Liver (tissue), 8 donors: ENCODE measurements at regions not wholly inside any gene's neighbourhood (a gene's known extent, or its start where the extent isn't known, plus 50 kb on each side); places are given as distances from the start of the nearest gene placed in this dataset.

Experiments used
- DNase-seq: peaks from one replicate; pipeline ENCODE4 v3.0.0-alpha.2; 2017; ENCODE audit warnings: low spot score
- H3K27ac ChIP-seq, 2 donors: one replicate each; pipeline ENCODE4 v1.7.0; 2013; ENCODE audit warnings: inconsistent platforms in 2 of 2, low read length in 2 of 2, control low read depth in 1 of 2, low read depth in 1 of 2, mild to moderate bottlenecking in 1 of 2
- H3K27me3 ChIP-seq, 4 donors: one replicate each; pipeline versions ENCODE4 v1.6.1 to v1.7.0; 2013; ENCODE audit warnings: low read length in 3 of 4, inconsistent platforms in 1 of 4, mild to moderate bottlenecking in 1 of 4, moderate library complexity in 1 of 4; ENCODE audit not compliant: control insufficient read depth in 4 of 4, insufficient read depth in 4 of 4
- H3K36me3 ChIP-seq, 4 donors: one replicate each; pipeline versions ENCODE4 v1.6.1 to v1.7.0; 2013; ENCODE audit warnings: low read length in 3 of 4, mild to moderate bottlenecking in 3 of 4, low read depth in 1 of 4, moderate library complexity in 1 of 4; ENCODE audit not compliant: control insufficient read depth in 4 of 4, insufficient read depth in 3 of 4
- H3K4me1 ChIP-seq, 4 donors: one replicate each; pipeline versions ENCODE4 v1.6.1 to v1.7.0; 2013; ENCODE audit warnings: low read length in 3 of 4, mild to moderate bottlenecking in 3 of 4, moderate library complexity in 1 of 4; ENCODE audit not compliant: control insufficient read depth in 4 of 4, insufficient read depth in 4 of 4
- H3K4me3 ChIP-seq, 3 donors: one replicate each; pipeline versions ENCODE4 v1.6.1 to v1.7.0; 2013; ENCODE audit warnings: low read length in 3 of 3, control low read depth in 1 of 3, low read depth in 1 of 3, mild to moderate bottlenecking in 1 of 3
- H3K9ac ChIP-seq, 2 donors: one replicate each; pipeline ENCODE4 v1.7.0; 2013; ENCODE audit warnings: low read length in 2 of 2, mild to moderate bottlenecking in 2 of 2, moderate library complexity in 2 of 2, control low read depth in 1 of 2, low read depth in 1 of 2
- H3K9me3 ChIP-seq, 4 donors: one replicate each; pipeline versions ENCODE4 v1.6.1 to v1.7.0; 2013; ENCODE audit warnings: low read length in 3 of 4; ENCODE audit not compliant: control insufficient read depth in 4 of 4
- CTCF ChIP-seq: fragments of 150-350 bp; IDR thresholded peaks from 2 replicates; pipeline ENCODE4 v1.5.1; 2017; ENCODE audit warnings: improper control_type of control experiment, low read depth, low read length; ENCODE audit not compliant: missing input control
- EGR1 ChIP-seq, 2 donors: IDR thresholded peaks; 2 replicates each; pipeline ENCODE4 v1.6.1; 2016 to 2018; ENCODE audit warnings: antibody characterized with exemption in 2 of 2, low read depth in 2 of 2
- FOXA1 ChIP-seq: IDR thresholded peaks from 2 replicates; pipeline ENCODE4 v1.6.1; 2016; ENCODE audit warnings: antibody characterized with exemption
- GABPA ChIP-seq, 2 donors: IDR thresholded peaks in 1 of 2; conservative IDR thresholded peaks in 1 of 2; 2 replicates each; pipeline ENCODE4 v1.6.1; 2016; ENCODE audit warnings: antibody characterized with exemption in 2 of 2, mild to moderate bottlenecking in 1 of 2, moderate library complexity in 1 of 2
- HNF4A ChIP-seq, 2 donors: conservative IDR thresholded peaks; 2 replicates each; pipeline ENCODE4 v1.6.1; 2016; ENCODE audit warnings: antibody characterized with exemption in 2 of 2, mild to moderate bottlenecking in 2 of 2
- JUND ChIP-seq, 2 donors: IDR thresholded peaks; 2 replicates each; pipeline ENCODE4 v1.6.1; 2016; ENCODE audit warnings: antibody characterized with exemption in 2 of 2
- NR2F2 ChIP-seq: IDR thresholded peaks from 2 replicates; pipeline ENCODE4 v1.6.1; 2016; ENCODE audit warnings: antibody characterized with exemption
- RAD21 ChIP-seq, 2 donors: IDR thresholded peaks; 2 replicates each; pipeline ENCODE4 v1.6.1; 2016; ENCODE audit warnings: antibody characterized with exemption in 2 of 2, mild to moderate bottlenecking in 2 of 2
- REST ChIP-seq: IDR thresholded peaks from 2 replicates; pipeline ENCODE4 v1.6.1; 2016; ENCODE audit warnings: antibody characterized with exemption, mild to moderate bottlenecking
- RXRA ChIP-seq, 2 donors: IDR thresholded peaks; 2 replicates each; pipeline ENCODE4 v1.6.1; 2017 to 2018; ENCODE audit warnings: antibody characterized with exemption in 2 of 2, mild to moderate bottlenecking in 1 of 2
- WGBS: extraction: QIAGEN DNeasy Blood & Tissue Kit; methylation state at CpG from one replicate; pipeline ENCODE4 v1.1.7; 2013; 5-methylcytosine and 5-hydroxymethylcytosine counted together
- TF ChIP-seq, protein P1 (sequence below): IDR thresholded peaks from 2 replicates; pipeline ENCODE4 v1.6.1; 2016; ENCODE audit warnings: antibody characterized with exemption
- TF ChIP-seq, protein P2 (sequence below): IDR thresholded peaks from 2 replicates; pipeline ENCODE4 v1.6.1; 2016; ENCODE audit warnings: antibody characterized with exemption
- donor health status: healthy.
- donor health status: healthy.
- donor health status: healthy.
- donor health status: healthy.
- donor health status: healthy.

DNA sequence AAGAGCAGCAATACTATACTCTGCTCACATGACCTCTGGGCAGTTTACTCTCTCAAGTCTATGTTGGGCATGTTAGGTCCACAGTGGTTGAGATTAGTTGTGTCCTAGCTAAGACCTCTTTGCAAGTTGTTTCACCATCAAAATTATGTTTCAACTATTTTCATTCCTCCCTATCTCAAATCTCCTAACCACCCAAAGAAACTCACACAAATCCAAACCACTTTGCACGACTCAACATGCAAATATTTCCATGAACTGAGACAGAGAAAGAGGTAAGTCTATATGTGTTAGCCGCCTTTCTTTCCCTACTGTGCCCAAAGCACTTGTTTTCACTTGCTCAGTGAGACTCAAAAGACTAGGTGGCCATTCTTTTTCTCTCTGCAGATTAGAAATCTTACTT is 546.8 kb downstream of the TNS1 start:
- Histone ChIP-seq H3K36me3 (no peaks in the 10 kb centered on the region), H3K27ac (no peak overlapping the region), H3K27me3 (no peaks in the 10 kb centered on the region), H3K4me3 (no peak overlapping the region), H3K4me1 (no peaks in the 10 kb centered on the region), H3K9ac (no peak overlapping the region), H3K9me3 (no peaks in the 10 kb centered on the region)
- 82% methylated on average over 2 of the region's 2 CpGs for WGBS
- no peak for TF ChIP-seq RXRA (IDR thresholded peaks at IDR 0.05)
- no peak for TF ChIP-seq NR2F2
- TF ChIP-seq, protein P1, sequence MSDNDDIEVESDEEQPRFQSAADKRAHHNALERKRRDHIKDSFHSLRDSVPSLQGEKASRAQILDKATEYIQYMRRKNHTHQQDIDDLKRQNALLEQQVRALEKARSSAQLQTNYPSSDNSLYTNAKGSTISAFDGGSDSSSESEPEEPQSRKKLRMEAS: no peak
- no peak for TF ChIP-seq JUND (IDR thresholded peaks at IDR 0.05)
- TF ChIP-seq GABPA (IDR thresholded peaks at IDR 0.05 in 1 of 2, conservative IDR thresholded peaks at IDR 0.05 in 1 of 2): no peak
- no peak for TF ChIP-seq EGR1 (IDR thresholded peaks at IDR 0.05; ENCODE audit: low read depth in 2 of 2)
- no peak for TF ChIP-seq REST
- DNase-seq: no peak

DNA sequence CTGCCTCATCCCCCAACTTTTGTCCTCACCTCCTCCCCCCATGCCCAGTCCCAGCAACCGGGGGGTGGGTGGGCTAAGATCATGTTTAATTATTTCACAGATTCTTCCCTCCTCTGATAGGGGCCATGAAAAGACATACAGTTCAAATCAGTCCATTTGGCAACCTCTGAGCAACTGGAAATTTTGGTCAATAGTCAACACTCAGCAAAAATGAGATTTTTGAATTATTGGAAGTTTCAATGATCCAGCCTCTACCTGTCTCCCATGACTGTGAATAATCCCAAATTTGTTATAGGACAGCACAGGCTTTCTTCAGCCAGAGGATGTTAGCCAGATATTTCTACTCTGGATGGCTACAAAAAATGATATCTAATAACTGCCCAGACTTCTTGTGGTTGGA is 549.9 kb downstream of the TNS1 start:
- TF ChIP-seq HNF4A (conservative IDR thresholded peaks at IDR 0.05) (no peak), RAD21 (IDR thresholded peaks at IDR 0.05) (no peak), FOXA1 (no peak), NR2F2 (no peak), EGR1 (IDR thresholded peaks at IDR 0.05; ENCODE audit: low read depth in 2 of 2) (no peak), REST (no peak), CTCF (no peak), RXRA (IDR thresholded peaks at IDR 0.05) (no peak)
- TF ChIP-seq, protein P2, sequence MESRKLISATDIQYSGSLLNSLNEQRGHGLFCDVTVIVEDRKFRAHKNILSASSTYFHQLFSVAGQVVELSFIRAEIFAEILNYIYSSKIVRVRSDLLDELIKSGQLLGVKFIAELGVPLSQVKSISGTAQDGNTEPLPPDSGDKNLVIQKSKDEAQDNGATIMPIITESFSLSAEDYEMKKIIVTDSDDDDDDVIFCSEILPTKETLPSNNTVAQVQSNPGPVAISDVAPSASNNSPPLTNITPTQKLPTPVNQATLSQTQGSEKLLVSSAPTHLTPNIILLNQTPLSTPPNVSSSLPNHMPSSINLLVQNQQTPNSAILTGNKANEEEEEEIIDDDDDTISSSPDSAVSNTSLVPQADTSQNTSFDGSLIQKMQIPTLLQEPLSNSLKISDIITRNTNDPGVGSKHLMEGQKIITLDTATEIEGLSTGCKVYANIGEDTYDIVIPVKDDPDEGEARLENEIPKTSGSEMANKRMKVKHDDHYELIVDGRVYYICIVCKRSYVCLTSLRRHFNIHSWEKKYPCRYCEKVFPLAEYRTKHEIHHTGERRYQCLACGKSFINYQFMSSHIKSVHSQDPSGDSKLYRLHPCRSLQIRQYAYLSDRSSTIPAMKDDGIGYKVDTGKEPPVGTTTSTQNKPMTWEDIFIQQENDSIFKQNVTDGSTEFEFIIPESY: no peak
- no peak overlapping the region for H3K27ac ChIP-seq
- WGBS: 76% methylated on average over 1 of the region's 1 CpG

More for the DNA sequence above, 549.9 kb downstream of the TNS1 start:
- H3K9me3 ChIP-seq: no peaks in the 10 kb centered on the region
- H3K36me3 ChIP-seq: no peaks in the 10 kb centered on the region
- no peak for DNase-seq
- H3K4me3 ChIP-seq: no peak overlapping the region
- no peaks in the 10 kb centered on the region for H3K27me3 ChIP-seq
- H3K9ac ChIP-seq: no peak overlapping the region
- no peaks in the 10 kb centered on the region for H3K4me1 ChIP-seq
